ENCODE measurements at regions not wholly inside any gene's neighbourhood (a gene's known extent, or its start where the extent isn't known, plus 50 kb on each side); places are given as distances from the start of the nearest gene placed in this dataset.

DNA sequence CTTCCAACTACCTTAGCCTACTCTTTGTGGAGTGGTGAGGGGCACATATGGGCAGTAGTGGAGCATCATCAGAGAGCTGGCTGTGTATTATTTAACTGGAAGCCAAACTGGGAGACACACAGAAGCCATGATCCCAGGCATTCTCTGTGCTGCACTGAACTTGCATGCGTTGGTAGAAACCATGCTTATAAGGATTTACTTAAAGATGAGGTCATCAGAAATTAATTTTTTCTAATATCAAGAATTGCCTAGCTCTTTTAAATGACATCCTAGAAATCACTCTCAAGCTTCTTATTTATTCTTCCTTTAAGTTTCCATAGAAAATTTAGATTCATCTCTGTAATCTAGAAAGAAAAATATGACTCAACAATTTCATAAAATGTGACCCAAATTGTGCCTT, 136.2 kb downstream of the KCNK1 start:
- TF ChIP-seq, protein P1, sequence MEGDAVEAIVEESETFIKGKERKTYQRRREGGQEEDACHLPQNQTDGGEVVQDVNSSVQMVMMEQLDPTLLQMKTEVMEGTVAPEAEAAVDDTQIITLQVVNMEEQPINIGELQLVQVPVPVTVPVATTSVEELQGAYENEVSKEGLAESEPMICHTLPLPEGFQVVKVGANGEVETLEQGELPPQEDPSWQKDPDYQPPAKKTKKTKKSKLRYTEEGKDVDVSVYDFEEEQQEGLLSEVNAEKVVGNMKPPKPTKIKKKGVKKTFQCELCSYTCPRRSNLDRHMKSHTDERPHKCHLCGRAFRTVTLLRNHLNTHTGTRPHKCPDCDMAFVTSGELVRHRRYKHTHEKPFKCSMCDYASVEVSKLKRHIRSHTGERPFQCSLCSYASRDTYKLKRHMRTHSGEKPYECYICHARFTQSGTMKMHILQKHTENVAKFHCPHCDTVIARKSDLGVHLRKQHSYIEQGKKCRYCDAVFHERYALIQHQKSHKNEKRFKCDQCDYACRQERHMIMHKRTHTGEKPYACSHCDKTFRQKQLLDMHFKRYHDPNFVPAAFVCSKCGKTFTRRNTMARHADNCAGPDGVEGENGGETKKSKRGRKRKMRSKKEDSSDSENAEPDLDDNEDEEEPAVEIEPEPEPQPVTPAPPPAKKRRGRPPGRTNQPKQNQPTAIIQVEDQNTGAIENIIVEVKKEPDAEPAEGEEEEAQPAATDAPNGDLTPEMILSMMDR (conservative IDR thresholded peaks at IDR 0.05 in 1 of 2, IDR thresholded peaks at IDR 0.05 in 1 of 2; ENCODE audit: extremely low read depth in 1 of 2, insufficient read depth in 1 of 2, low read depth in 1 of 2, low read length in 2 of 2) = no peak
- TF ChIP-seq EZH2 (IDR thresholded peaks at IDR 0.05; ENCODE audit: borderline replicate concordance, low read length) = no peak

Measured in mammary epithelial cell (primary cell).